ENCODE measurements at regions not wholly inside any gene's neighbourhood (a gene's known extent, or its start where the extent isn't known, plus 50 kb on each side); places are given as distances from the start of the nearest gene placed in this dataset.

DNA sequence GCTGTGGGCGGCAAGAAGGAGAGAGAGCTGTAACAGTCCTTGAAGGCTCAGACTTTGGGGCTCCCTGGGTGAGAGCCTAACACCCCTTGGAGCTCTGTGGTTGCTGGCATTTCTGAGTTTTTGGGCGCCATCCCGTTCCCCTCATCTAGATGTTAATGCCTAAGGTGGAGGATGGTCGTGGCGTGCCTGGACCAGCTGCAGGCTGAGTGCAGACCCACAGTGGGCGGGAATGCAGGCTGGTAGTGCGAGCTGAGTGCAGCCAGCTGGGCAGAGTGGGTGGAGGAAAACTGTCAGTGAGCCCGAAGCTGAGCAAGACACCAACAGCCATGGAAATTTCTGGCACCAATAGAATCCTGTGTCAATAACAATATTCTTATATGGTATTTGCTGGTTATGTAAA is 403.0 kb downstream of the ANKRD7 start:
- TF ChIP-seq, protein P1, sequence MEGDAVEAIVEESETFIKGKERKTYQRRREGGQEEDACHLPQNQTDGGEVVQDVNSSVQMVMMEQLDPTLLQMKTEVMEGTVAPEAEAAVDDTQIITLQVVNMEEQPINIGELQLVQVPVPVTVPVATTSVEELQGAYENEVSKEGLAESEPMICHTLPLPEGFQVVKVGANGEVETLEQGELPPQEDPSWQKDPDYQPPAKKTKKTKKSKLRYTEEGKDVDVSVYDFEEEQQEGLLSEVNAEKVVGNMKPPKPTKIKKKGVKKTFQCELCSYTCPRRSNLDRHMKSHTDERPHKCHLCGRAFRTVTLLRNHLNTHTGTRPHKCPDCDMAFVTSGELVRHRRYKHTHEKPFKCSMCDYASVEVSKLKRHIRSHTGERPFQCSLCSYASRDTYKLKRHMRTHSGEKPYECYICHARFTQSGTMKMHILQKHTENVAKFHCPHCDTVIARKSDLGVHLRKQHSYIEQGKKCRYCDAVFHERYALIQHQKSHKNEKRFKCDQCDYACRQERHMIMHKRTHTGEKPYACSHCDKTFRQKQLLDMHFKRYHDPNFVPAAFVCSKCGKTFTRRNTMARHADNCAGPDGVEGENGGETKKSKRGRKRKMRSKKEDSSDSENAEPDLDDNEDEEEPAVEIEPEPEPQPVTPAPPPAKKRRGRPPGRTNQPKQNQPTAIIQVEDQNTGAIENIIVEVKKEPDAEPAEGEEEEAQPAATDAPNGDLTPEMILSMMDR (conservative IDR thresholded peaks at IDR 0.05; ENCODE audit: low read depth in 2 of 2) = no peak
- no peak for TF ChIP-seq CREB1 (CRISPR knock-in tag; IDR thresholded peaks at IDR 0.05; ENCODE audit: low read depth)
- TF ChIP-seq, protein P2, sequence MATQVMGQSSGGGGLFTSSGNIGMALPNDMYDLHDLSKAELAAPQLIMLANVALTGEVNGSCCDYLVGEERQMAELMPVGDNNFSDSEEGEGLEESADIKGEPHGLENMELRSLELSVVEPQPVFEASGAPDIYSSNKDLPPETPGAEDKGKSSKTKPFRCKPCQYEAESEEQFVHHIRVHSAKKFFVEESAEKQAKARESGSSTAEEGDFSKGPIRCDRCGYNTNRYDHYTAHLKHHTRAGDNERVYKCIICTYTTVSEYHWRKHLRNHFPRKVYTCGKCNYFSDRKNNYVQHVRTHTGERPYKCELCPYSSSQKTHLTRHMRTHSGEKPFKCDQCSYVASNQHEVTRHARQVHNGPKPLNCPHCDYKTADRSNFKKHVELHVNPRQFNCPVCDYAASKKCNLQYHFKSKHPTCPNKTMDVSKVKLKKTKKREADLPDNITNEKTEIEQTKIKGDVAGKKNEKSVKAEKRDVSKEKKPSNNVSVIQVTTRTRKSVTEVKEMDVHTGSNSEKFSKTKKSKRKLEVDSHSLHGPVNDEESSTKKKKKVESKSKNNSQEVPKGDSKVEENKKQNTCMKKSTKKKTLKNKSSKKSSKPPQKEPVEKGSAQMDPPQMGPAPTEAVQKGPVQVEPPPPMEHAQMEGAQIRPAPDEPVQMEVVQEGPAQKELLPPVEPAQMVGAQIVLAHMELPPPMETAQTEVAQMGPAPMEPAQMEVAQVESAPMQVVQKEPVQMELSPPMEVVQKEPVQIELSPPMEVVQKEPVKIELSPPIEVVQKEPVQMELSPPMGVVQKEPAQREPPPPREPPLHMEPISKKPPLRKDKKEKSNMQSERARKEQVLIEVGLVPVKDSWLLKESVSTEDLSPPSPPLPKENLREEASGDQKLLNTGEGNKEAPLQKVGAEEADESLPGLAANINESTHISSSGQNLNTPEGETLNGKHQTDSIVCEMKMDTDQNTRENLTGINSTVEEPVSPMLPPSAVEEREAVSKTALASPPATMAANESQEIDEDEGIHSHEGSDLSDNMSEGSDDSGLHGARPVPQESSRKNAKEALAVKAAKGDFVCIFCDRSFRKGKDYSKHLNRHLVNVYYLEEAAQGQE (IDR thresholded peaks at IDR 0.05; ENCODE audit: unreplicated experiment) = no peak
- no peak for TF ChIP-seq POLR2AphosphoS5 (IDR thresholded peaks at IDR 0.05; ENCODE audit: low read depth)
- TF ChIP-seq, protein P3, sequence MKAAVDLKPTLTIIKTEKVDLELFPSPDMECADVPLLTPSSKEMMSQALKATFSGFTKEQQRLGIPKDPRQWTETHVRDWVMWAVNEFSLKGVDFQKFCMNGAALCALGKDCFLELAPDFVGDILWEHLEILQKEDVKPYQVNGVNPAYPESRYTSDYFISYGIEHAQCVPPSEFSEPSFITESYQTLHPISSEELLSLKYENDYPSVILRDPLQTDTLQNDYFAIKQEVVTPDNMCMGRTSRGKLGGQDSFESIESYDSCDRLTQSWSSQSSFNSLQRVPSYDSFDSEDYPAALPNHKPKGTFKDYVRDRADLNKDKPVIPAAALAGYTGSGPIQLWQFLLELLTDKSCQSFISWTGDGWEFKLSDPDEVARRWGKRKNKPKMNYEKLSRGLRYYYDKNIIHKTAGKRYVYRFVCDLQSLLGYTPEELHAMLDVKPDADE (IDR thresholded peaks at IDR 0.05) = no peak
- TF ChIP-seq EZH2 (IDR thresholded peaks at IDR 0.05; ENCODE audit: low read depth, unreplicated experiment) = no peak
- no peak for TF ChIP-seq ZNF114 (CRISPR knock-in tag; IDR thresholded peaks at IDR 0.05)

Data from GM23338 (cell line).